Mucosa of descending colon (tissue), 3 donors: ENCODE measurements at regions not wholly inside any gene's neighbourhood (a gene's known extent, or its start where the extent isn't known, plus 50 kb on each side); places are given as distances from the start of the nearest gene placed in this dataset.

ENCODE experiments used
- ATAC-seq: fragments of 200-7000 bp; cut with Tn5 transposase; one replicate; pipeline ENCODE4 v1.9.1; 2020; ENCODE audit warnings: mild to moderate bottlenecking, moderate library complexity
- DNase-seq, 3 donors: peaks; one replicate each; pipeline ENCODE4 v3.0.0-alpha.2; 2020
- H3K36me3 ChIP-seq: fragments of 200-600 bp; one replicate; pipeline ENCODE4 v1.8.0; 2021; ENCODE audit warnings: low read depth, mild to moderate bottlenecking
- H3K4me1 ChIP-seq: fragments of 200-600 bp; one replicate; pipeline ENCODE4 v1.8.0; 2021; ENCODE audit warnings: low read depth, mild to moderate bottlenecking
- H3K4me3 ChIP-seq: fragments of 200-600 bp; one replicate; pipeline ENCODE4 v1.8.0; 2021; ENCODE audit warnings: mild to moderate bottlenecking
- H3K9me3 ChIP-seq: fragments of 200-600 bp; one replicate; pipeline ENCODE4 v1.8.0; 2021; ENCODE audit warnings: mild to moderate bottlenecking
- CTCF ChIP-seq: fragments of 200-600 bp; IDR thresholded peaks from one replicate; pipeline ENCODE4 v1.8.0; 2022; ENCODE audit warnings: antibody characterized with exemption, mild to moderate bottlenecking
- intact Hi-C, 2 donors: fragments of 100-400 bp; cut with DNase I in 1 of 2; cut with micrococcal nuclease in 1 of 2; formaldehyde crosslinking; loops; one replicate each; pipeline versions ENCODE4 v1.11.0 to v1.11.1; 2022; cut with DNase I, micrococcal nuclease
- donor health status: DM: no; HTN: no; CAD: no; lungs with moderate emphysema.
- donor health status: DM: no; HTN: no; CAD: no.
- donor health status: DM: no; HTN: yes; CAD: no.

GRCh38 chr22:47276450-47276820 is 514.0 kb downstream of the TBC1D22A start:
- no peak for TF ChIP-seq CTCF
- Histone ChIP-seq H3K9me3 (no peaks in the 10 kb centered on the region), H3K4me3 (no peak overlapping the region), H3K4me1 (no peaks in the 10 kb centered on the region), H3K36me3 (no peaks in the 10 kb centered on the region)
- ATAC-seq = no peak
- DNase-seq = no peak
- intact Hi-C loops = no loop called here

GRCh38 chr22:47275605-47276449 is 513.4 kb downstream of the TBC1D22A start:
- H3K4me1 ChIP-seq = no peaks in the 10 kb centered on the region

GRCh38 chr22:47274196-47274595 is 511.7 kb downstream of the TBC1D22A start:
- intact Hi-C loops = no loop called here
- H3K4me1 ChIP-seq = no peaks in the 10 kb centered on the region
- no peak for TF ChIP-seq CTCF
- ATAC-seq = no peak
- no peaks in the 10 kb centered on the region for H3K9me3 ChIP-seq
- peak in 1 of 3 donors; percentile 29 for DNase-seq
- H3K4me3 ChIP-seq = no peak overlapping the region
- H3K36me3 ChIP-seq = no peaks in the 10 kb centered on the region

More at GRCh38 chr22:47275605-47276449, 513.4 kb downstream of the TBC1D22A start:
- ATAC-seq = no peak
- intact Hi-C loops = no loop called here
- Histone ChIP-seq H3K4me3 (no peak overlapping the region), H3K36me3 (no peaks in the 10 kb centered on the region), H3K9me3 (no peaks in the 10 kb centered on the region)
- DNase-seq = no peak
- TF ChIP-seq CTCF = no peak

- Histone ChIP-seq H3K9me3 (no peaks in the 10 kb centered on the region), H3K4me1 (no peaks in the 10 kb centered on the region), H3K36me3 (no peaks in the 10 kb centered on the region), H3K4me3 (no peak overlapping the region)
- intact Hi-C loops = no loop called here
- no peak for ATAC-seq
- DNase-seq = no peak
- TF ChIP-seq CTCF = no peak
These were observed 508.1 kb downstream of the TBC1D22A start for GRCh38 chr22:47270463-47271135.

GRCh38 chr22:47269516-47270088 is 507.2 kb downstream of the TBC1D22A start:
- no peak for DNase-seq
- intact Hi-C loops = no loop called here
- no peaks in the 10 kb centered on the region for H3K36me3 ChIP-seq
- H3K4me3 ChIP-seq = no peak overlapping the region
- H3K4me1 ChIP-seq = no peaks in the 10 kb centered on the region
- no peaks in the 10 kb centered on the region for H3K9me3 ChIP-seq
- no peak for ATAC-seq
- no peak for TF ChIP-seq CTCF
